RWPE1 (cell line): ENCODE measurements at regions not wholly inside any gene's neighbourhood (a gene's known extent, or its start where the extent isn't known, plus 50 kb on each side); places are given as distances from the start of the nearest gene placed in this dataset.

Experiments
- CTCF ChIA-PET: fragments of 350-600 bp; sonication (Branson Sonifier 250); formaldehyde crosslinking; extraction: SDS; loops from one replicate; lab custom pipeline; 2021; lab: Yijun Ruan, JAX
- POLR2A ChIA-PET: fragments of 400-600 bp; formaldehyde crosslinking; extraction: SDS; loops from one replicate; lab custom pipeline; 2020; ENCODE audit warnings: antibody characterized with exemption; ENCODE audit not compliant: low non-redundant PET; lab: Yijun Ruan, JAX
- DNase-seq: peaks from one replicate; pipeline ENCODE4 v3.0.0; 2012; ENCODE audit warnings: low spot score
- H3K27ac ChIP-seq: fragments of 450-650 bp; 2 replicates; pipeline ENCODE4 v1.5.1; 2017
- TF ChIP-seq, protein P1 (sequence below): fragments of 450-650 bp; conservative IDR thresholded peaks from 2 replicates; pipeline ENCODE4 v1.5.1; 2017; ENCODE audit warnings: low read depth, mild to moderate bottlenecking

- no peak overlapping the region for H3K27ac ChIP-seq
- POLR2A ChIA-PET, result no interaction called here
- CTCF ChIA-PET, result no interaction called here
- TF ChIP-seq, protein P1, sequence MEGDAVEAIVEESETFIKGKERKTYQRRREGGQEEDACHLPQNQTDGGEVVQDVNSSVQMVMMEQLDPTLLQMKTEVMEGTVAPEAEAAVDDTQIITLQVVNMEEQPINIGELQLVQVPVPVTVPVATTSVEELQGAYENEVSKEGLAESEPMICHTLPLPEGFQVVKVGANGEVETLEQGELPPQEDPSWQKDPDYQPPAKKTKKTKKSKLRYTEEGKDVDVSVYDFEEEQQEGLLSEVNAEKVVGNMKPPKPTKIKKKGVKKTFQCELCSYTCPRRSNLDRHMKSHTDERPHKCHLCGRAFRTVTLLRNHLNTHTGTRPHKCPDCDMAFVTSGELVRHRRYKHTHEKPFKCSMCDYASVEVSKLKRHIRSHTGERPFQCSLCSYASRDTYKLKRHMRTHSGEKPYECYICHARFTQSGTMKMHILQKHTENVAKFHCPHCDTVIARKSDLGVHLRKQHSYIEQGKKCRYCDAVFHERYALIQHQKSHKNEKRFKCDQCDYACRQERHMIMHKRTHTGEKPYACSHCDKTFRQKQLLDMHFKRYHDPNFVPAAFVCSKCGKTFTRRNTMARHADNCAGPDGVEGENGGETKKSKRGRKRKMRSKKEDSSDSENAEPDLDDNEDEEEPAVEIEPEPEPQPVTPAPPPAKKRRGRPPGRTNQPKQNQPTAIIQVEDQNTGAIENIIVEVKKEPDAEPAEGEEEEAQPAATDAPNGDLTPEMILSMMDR, result no peak
- no peak for DNase-seq
Measured at GRCh38 chr3:194866236-194866635, 180.6 kb downstream of the FAM43A start.

DNA sequence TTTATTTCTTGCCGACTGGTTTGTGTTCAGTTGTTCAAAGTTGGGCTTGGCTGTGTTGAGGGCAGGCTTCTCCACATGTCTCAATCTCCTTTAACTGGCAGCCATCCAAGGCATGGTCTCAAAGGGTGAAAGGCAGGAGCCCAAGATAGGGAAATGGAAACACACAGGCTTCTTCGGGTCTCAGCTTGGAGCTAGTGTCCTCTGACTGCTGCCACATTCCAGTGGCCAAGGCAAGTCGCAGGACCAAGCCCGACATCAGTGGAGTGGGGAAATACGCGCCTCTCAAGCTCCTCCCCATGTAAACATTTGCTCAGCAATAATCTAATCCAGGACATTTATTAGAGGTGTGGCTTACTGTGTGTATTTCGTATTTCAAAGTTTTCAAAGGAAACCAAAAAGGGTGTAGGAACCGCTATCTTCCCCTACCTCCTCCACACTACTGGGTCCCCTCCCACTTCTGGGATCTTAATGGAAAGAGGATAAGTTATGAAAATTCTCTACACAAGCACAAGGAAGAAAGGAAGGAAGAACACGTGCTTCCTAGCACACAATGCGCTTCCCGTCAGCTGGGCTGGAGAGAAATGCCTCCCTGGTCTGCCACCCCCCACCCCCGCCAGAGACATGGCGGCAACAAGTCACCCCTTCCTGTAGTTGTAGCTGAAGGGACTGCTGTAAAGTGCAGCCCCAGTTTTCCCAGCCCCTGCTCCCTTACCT, 181.7 kb downstream of the FAM43A start:
- CTCF ChIA-PET, result no interaction called here
- TF ChIP-seq, protein P1, result no peak
- no peak overlapping the region for H3K27ac ChIP-seq
- DNase-seq, result no peak
- POLR2A ChIA-PET, result no interaction called here

- DNase-seq, result no peak
- TF ChIP-seq, protein P1, result no peak
- ChIA-PET POLR2A (no interaction called here), CTCF (no interaction called here)
- peak overlapping the region; percentile 99 for H3K27ac ChIP-seq
Measured at GRCh38 chr3:194868831-194869230, 183.1 kb downstream of the FAM43A start.

GRCh38 chr3:194869482-194870169, 183.9 kb downstream of the FAM43A start:
- H3K27ac ChIP-seq, result peak overlapping the region; percentile 99
- ChIA-PET POLR2A (interaction anchor here (1.4 kb wide), 1 partner anchor 183 kb away, joined by 4 read pairs; no protein-coding TSS in a partner anchor), CTCF (interaction anchor here (0.6 to 1.1 kb wide), 2 partner anchors 104 to 164 kb away, joined by 3 read pairs; no protein-coding TSS in a partner anchor)
- peak; percentile 59 for DNase-seq
- TF ChIP-seq, protein P1, result no peak

- DNase-seq, result peak; percentile 74
- H3K27ac ChIP-seq, result peak overlapping the region; percentile 99
- POLR2A ChIA-PET, result interaction anchor here (1.4 kb wide), 1 partner anchor 184 kb away, joined by 4 read pairs; no protein-coding TSS in a partner anchor
- TF ChIP-seq, protein P1, result no peak
- CTCF ChIA-PET, result interaction anchor here (0.6 to 1.1 kb wide), 5 partner anchors 16 to 230 kb away, joined by 3 to 5 read pairs (median 3); no protein-coding TSS in a partner anchor
Measured at GRCh38 chr3:194870394-194871110, 184.9 kb downstream of the FAM43A start.
